NB4 (cell line): ENCODE measurements at regions not wholly inside any gene's neighbourhood (a gene's known extent, or its start where the extent isn't known, plus 50 kb on each side); places are given as distances from the start of the nearest gene placed in this dataset.
"Not testable (repeated sequence)": the region's sequence is repeated elsewhere in the genome, so short reads cannot be mapped to it uniquely, and the experiment has no call there.

ENCODE experiments used
- DNase-seq: peaks from one replicate; pipeline ENCODE4 v3.0.0; 2010; ENCODE audit warnings: low read depth
- H3K4me3 ChIP-seq: one replicate; pipeline ENCODE4 v1.5.1; 2011; ENCODE audit warnings: mild to moderate bottlenecking, low read depth, low read length, moderate library complexity
- MAX ChIP-seq: IDR thresholded peaks from 2 replicates; pipeline ENCODE4 v1.6.1; 2011; ENCODE audit warnings: low read depth, low read length
- MYC ChIP-seq: IDR thresholded peaks from 2 replicates; pipeline ENCODE4 v1.6.1; 2011; ENCODE audit warnings: low read depth, low read length
- POLR2A ChIP-seq: IDR thresholded peaks from 2 replicates; pipeline ENCODE4 v1.6.1; 2011; ENCODE audit warnings: mild to moderate bottlenecking; ENCODE audit not compliant: insufficient read length; ENCODE audit errors: extremely low read depth
- TF ChIP-seq, protein P1 (sequence below): IDR thresholded peaks from one replicate; pipeline ENCODE4 v1.5.1; 2012; ENCODE audit warnings: low read depth, low read length

- DNase-seq, H3K4me3 ChIP-seq: not testable (repeated sequence)
These were observed 115.9 kb upstream of the SAMD11 start for GRCh38 chr1:807699-808390.

- H3K4me3 ChIP-seq, DNase-seq: not testable (repeated sequence)
These were observed 112.8 kb upstream of the SAMD11 start for GRCh38 chr1:810949-811348.

DNA sequence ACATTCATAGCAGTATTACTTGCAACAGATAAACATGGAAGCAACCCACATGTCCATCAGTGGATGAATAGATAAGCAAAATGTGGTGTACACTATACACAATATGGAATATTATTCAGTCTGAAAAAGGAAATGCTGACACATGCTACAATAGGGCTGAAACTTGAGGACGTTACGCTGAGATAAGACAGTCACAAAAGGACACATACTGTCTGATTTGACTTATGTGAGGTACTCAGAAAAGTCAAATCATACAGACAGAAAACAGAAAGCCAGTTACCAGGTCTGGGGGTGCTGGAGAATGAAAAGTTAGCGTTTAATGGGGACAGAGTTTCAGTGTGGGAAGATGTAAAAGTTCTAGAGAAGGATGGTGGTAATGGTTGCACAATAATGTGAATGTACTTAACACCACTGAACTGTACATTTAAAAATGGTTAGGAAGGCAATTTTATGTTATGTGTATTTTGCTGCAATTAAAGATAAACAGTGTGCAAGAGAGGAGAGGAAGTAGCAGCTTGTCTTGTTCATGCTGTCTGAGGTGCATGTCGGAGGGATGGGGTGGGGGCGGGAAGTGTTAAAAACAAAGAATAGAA is 111.1 kb upstream of the SAMD11 start:
- DNase-seq, H3K4me3 ChIP-seq: not testable (repeated sequence)

- not testable (repeated sequence) for DNase-seq, H3K4me3 ChIP-seq
These were observed 109.2 kb upstream of the SAMD11 start for GRCh38 chr1:814543-814942.

- not testable (repeated sequence) for DNase-seq, H3K4me3 ChIP-seq
These were observed 108.4 kb upstream of the SAMD11 start for GRCh38 chr1:815147-815922.

DNA sequence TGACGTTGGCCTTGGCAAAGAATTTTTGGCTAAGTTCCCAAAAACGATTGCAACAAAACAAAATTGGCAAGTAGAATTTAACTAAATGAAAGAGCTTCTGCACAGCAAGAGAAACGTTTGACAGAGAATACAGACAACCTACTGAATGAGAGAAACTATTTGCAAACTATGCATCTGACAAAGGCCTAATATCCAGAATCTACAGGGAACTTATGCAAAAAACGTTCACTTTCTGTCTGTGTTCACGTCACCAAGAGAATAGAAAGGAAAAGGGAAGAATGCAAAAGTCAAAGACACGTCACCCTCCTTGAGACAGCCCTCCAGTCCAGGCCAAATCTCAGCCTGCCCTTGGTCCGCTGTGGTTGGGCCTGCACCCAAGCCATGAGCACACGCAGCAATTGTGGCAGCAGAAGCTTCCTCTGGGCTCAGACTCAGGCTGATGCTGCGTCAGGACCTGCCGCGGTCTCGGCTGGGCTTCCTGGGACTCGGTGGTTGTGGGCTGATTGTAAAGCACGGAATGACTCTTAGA is 106.6 kb upstream of the SAMD11 start:
- DNase-seq, H3K4me3 ChIP-seq: not testable (repeated sequence)

- DNase-seq, H3K4me3 ChIP-seq: not testable (repeated sequence)
These were observed 105.8 kb upstream of the SAMD11 start for GRCh38 chr1:817658-818617.

DNA sequence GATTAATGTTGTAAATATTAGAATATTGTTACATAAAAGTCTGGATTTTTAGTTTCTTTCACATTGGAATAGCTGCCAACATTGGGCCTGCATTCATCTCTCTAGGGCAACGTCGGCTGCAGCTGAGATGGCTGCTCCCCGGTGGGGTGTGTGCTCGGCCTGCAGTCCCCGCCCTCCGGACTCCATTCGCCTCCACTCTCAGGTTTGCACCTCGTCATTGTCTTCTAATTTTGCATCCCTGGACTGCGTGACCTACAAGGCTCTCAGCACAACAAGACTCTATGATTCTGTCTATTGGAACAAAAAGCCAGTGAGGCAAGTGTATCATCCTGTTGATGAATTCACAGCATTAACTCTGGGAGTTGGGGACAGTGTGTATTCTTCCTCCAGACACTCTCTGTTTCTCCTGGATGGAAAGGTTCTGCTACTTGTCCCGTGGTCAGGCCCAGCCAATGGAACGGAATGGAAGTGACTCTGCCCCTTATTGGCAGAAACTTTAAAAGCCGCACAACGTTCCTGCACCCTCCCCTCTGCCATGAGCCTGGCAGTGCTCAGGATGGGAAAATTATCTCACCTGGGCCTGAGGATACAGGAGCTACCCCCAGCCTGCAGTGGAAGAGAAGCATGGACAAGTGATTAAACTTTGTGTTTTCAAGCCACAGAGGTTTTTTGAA is 105.0 kb upstream of the SAMD11 start:
- no peak overlapping the region for H3K4me3 ChIP-seq
- DNase-seq: no peak
- TF ChIP-seq MAX (no peak), POLR2A (no peak), MYC (no peak)
- TF ChIP-seq, protein P1, sequence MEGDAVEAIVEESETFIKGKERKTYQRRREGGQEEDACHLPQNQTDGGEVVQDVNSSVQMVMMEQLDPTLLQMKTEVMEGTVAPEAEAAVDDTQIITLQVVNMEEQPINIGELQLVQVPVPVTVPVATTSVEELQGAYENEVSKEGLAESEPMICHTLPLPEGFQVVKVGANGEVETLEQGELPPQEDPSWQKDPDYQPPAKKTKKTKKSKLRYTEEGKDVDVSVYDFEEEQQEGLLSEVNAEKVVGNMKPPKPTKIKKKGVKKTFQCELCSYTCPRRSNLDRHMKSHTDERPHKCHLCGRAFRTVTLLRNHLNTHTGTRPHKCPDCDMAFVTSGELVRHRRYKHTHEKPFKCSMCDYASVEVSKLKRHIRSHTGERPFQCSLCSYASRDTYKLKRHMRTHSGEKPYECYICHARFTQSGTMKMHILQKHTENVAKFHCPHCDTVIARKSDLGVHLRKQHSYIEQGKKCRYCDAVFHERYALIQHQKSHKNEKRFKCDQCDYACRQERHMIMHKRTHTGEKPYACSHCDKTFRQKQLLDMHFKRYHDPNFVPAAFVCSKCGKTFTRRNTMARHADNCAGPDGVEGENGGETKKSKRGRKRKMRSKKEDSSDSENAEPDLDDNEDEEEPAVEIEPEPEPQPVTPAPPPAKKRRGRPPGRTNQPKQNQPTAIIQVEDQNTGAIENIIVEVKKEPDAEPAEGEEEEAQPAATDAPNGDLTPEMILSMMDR: no peak

GRCh38 chr1:820962-821361 is 102.8 kb upstream of the SAMD11 start:
- TF ChIP-seq POLR2A: no peak
- TF ChIP-seq MYC: no peak
- TF ChIP-seq, protein P1: no peak
- no peak for TF ChIP-seq MAX
- DNase-seq: no peak
- H3K4me3 ChIP-seq: no peak overlapping the region

GRCh38 chr1:826808-827207 is 96.9 kb upstream of the SAMD11 start:
- peak overlapping the region; percentile 76 for H3K4me3 ChIP-seq
- DNase-seq: peak; percentile 16
